PC-9 (cell line): ENCODE measurements at regions not wholly inside any gene's neighbourhood (a gene's known extent, or its start where the extent isn't known, plus 50 kb on each side); places are given as distances from the start of the nearest gene placed in this dataset.

ENCODE experiments used
- CTCF ChIP-seq: fragments of 200-600 bp; sonication (generic); conservative IDR thresholded peaks from 2 replicates; pipeline ENCODE4 v1.6.1; 2017; ENCODE audit warnings: mixed run types, antibody characterized with exemption, mild to moderate bottlenecking, moderate library complexity
- EZH2 ChIP-seq: fragments of 200-600 bp; sonication (generic); IDR thresholded peaks from 2 replicates; pipeline ENCODE4 v1.8.0; 2017; ENCODE audit warnings: antibody characterized with exemption, low read depth

DNA sequence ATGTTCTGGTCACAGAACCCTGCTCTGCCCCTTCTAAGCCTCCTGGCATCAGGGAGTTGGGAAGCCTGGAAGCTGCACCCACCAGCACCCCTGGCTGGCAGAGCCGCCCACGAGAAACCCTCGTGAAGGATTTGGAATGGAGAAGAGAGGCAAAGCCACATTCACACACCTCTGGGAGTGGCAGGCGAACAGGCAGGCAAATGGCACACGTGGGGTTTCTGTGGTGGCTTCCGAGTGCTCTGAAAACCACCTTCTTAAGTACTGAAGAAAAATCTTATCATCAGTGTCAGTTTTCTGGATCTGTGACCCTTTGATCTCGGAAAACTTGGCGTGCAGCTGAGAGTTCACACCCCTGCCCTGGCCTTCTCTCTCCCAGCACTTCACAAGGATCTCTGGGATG, 442.2 kb upstream of the FRG1 start:
- no peak for TF ChIP-seq CTCF
- TF ChIP-seq EZH2, result no peak
